ENCODE measurements at regions not wholly inside any gene's neighbourhood (a gene's known extent, or its start where the extent isn't known, plus 50 kb on each side); places are given as distances from the start of the nearest gene placed in this dataset.
"Not testable (repeated sequence)": the region's sequence is repeated elsewhere in the genome, so short reads cannot be mapped to it uniquely, and the experiment has no call there.

DNA sequence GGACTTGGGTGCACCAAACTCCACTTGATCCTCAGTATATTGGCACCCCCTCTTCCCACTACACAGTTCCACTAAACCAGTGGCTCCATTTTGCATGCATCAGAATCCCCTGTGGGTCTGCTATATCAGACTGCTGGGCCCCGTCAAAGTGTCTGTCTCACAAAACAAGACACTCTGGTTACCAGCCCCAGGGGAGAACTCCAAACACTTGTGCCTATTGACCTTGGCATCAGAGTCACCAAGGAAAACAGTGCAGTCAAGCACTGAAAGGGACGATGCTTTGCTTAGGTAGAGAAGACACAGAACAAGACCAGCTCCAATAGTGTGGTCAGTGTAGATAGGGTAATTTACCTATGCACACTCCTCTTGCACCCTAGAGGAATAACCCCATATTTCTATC is 205.8 kb upstream of the RAI14 start:
- FAIRE-seq, result no peak

DNA sequence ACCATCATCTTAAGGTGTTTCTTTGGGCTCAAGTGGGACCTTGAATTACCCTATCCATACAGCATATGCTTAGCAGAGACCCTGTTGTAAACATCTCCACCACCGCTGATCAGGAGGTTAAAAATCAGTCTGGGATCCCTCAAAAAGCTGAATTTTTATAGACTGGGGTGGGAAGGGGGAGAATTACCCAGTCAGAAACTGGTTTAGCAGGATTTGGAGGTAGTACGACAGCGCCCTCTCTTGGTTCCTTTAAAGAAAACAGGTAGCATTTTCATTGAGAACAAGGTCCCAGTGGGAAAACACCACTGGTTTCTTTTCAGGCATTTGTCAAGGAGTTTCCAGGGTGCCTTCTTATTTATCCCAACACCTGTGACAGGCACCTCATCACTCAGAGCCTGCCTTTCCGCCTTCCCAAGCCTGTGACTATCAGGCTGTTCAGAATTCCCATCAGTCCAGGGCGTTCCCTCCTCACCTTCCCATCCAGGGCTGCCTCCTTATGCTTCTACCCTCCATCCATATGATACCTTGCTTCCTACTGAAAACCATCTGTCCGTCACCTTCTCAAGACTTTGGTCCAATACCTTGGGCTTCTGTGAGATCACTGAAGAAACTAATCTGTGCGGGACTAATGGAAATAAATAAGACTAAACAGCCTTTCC is 203.8 kb upstream of the RAI14 start:
- no peak for FAIRE-seq

DNA sequence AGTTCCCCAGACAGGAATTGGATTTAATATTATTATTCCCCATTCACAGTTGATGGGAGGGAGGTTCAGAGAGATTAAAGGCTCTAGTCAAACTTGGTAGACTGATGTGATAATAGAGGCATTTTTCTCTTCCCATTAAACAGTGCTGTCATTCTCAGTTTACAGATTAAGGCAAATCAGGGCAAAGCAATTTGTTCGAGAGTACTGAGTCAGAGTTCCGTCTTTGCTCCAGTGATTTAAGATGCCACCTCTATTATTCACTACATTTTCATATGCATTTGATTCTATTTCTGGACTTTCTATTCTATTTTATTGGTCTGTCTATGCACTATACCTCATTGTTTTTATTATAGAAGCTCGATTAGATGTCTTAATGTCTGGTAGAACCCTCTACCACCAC is 201.0 kb upstream of the RAI14 start:
- FAIRE-seq, result no peak

DNA sequence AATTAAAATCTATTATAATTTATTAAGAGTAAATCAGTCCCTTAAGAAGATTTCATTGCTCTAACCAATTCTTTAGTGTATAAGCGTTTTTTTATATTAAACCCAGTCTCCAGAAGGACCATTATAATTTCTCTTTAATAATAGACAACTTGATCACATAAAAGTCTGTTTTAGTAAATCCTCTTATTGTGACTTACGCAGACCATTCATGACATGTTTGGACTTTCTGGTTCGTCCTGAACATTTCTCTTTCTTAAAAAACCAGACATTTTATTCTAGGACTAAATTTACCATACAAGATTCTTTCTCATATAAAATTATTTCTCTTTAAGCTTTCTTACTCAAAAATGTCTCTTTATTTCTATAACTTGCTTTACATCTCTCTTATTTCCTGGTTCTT is 196.2 kb upstream of the RAI14 start:
- no peak for FAIRE-seq

DNA sequence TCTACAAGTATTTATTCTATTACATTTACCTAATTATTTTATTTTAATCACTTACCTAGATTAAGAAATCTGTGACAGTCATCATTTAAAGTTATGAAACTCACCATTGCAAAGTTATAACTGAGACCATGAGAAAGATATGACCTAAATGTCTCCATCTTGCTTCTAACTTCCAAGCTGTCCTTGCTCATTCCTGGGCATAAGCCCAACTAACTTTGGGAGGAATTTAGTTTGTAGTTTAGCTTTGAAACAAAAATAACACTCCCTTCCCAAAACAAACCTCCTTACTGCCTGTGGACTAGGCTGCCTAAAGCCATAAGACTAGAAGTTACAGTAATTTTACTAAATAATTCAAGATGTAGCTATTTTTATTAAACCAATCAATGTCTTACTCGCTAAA is 195.6 kb upstream of the RAI14 start:
- peak; percentile 5 for FAIRE-seq

DNA sequence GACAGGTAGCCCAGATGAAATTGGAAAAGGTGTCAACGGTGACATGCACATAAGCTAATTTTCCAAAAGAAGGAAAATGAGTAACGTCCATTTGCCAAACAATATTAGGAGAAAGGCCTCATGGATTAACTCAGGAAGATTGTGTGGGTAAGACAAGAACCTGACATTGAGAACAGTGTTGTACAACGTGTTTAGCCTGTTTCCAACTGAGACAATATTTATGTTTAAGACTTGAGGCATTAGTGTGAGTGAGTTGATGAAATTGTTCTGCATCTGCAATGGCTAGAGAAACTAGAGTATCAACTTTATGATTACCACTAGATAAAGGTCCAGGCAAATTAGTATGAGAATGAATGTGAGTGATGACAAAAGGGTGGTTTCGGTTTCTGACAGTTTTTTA is 191.3 kb upstream of the RAI14 start:
- no peak for FAIRE-seq

DNA sequence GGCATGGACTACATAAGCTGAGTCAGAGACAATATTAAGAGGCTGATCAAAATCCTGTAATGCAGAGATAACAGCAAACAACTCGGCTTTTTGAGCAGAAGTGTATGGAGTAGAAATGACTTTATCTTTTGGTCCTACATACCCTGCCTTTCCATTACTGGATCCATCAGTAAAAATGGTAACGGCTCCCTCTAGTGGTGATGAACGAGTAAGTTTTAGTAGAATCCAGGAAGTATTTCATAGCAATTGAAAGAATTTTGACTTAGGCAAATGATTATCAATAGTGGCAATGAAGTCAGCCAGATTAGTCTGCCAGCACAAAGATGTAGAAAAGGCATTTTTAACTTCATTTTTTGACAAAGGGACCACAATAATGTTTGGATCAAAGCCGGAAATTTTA is 190.8 kb upstream of the RAI14 start:
- FAIRE-seq, result not testable (repeated sequence)

DNA sequence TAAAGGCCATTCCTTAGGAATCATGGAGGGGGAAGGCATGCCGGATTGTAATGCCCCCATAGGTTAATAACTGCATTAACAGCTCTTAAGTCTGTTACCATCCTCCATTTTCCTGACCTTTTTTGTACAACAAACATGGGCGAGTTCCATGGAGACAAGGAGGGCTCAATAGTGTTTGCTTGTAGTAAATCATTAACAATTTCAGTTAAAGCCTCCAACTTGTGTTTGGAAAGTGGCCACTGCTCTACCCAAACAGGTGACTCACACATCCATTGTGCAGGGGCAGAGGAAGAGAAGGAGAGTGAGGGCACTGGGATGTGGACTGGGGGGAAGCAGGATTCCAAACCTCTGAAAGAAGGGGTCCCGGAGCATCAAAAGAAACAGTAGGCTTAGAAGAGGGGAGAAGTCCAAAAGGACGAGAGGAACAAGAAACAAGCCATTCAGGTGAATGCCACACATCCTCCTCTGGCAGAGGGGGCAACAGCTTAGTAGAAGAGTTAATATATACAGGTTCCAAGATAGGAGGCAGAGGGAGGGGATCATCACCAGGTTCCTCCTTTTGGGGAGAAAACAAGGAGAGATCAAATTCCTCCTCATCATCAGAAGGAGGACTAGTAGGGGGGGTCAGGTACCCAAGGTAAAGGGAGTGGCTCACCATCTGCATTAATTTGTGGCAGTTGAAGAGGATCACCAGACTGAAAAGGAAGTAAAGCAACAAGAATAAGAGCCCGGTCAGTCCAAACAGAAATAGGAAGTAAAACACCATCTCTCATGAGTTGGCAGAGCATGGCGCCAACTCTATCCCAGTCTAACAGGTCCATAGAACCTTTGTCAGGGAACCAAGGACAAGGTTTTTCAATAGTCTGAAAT is 189.4 kb upstream of the RAI14 start:
- FAIRE-seq, result peak; percentile 95

DNA sequence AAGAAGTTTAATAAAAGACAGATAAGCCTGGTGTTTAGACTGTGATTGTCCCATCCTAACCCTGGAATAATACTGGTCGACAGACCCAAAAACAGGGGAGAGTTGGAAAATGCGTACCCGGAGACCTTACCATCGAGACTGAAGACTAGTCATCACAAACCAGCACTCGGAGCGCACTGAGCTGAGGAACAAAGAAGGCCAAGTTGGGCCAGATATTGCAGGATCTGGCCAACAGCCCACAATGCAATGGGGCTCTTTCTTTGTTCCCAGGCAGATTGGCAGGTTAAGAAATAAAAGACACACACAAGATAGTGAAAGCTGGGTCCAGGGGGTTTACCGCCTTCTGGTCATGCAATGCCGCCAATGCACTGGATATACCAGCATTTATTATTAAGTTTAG is 188.7 kb upstream of the RAI14 start:
- no peak for FAIRE-seq

DNA sequence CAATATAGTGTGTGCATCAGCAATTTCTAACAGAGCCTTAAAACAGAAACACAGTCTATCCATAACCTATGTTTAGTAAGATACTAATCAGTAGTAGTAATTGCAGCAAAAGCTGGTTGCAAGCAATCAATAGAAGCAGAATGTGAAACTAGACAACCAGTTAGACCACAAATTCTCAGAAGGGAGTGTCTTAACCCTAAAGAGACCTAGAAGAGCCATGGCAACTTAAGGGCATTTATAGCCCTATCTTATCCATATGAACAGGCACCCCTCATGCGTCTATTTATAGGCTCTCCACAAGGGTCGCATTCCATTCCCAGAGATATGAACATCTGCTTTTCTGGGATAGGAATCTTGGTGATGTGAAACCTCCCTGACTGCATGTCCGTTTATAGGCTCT is 188.1 kb upstream of the RAI14 start:
- FAIRE-seq, result not testable (repeated sequence)

DNA sequence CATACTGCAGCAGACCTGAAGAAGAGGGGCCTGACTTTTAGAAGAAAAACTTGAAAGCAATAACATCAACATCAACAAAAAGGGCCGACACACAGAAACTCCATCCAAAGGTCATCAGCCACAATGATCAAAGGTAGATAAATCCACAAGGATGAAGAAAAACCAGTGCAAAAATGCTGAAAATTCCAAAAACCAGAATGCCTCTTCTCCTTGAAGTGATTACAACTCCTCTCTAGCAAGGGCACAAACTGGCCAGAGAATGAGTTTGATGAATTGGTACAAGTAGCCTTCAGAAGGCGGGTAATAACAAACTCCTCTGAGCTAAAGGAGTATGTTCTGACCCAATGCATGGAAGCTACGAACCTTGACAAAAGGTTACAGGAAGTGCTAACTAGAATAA is 186.2 kb upstream of the RAI14 start:
- FAIRE-seq, result no peak

DNA sequence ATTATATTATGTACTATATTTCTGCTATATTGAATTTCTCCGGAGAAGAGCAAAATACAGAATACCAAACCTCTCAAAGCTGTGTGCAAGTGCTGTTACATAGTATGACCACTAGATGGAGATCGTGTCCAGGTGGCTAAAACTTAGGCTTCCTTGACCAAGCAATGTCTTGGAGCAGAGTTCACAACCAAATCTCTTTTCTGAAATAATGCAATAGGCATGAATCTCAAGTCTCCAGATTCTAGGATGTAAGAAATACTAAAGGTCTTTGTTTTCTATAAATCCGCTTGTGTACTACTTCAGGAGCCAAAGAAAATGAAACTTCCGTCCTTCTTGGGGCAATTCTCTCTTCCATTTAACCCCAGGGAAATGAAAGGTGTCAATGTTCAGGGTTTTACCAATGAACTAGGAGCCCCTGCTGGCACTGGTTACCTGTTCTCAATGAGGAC is 181.5 kb upstream of the RAI14 start:
- peak; percentile 77 for FAIRE-seq

DNA sequence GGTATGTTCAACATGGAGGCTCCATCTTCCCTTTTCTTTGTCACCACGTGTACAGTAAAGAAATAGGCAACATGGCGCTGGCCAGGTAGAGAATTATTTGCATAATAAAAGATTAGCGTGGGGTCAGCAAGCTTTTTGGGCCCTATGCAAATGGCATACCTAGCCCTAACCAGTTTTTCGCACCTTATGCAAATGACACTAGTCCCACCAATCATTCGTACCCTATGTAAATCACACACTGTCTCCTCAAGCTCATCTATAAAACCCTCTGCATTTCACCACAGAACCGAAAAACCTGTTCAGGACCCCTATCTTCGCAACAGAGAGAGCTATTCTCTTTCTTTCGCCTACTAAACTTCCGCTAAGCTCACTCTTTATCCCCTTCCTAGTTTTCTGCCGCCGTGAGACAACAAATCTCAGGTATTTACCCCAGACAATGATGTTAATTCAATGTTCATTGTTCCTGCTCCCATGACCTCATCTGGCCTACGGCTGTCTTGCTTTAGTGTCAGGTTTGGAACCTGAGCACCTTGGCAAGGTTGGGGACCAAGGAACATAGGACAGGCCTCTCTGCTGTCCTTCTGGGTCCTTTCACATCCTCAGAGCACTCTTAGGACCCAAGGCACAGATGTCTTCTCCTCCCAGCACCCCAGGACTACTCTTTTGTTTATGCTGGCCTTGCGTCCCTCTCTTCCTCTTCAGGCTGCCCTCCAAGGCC is 180.7 kb upstream of the RAI14 start:
- FAIRE-seq, result no peak

DNA sequence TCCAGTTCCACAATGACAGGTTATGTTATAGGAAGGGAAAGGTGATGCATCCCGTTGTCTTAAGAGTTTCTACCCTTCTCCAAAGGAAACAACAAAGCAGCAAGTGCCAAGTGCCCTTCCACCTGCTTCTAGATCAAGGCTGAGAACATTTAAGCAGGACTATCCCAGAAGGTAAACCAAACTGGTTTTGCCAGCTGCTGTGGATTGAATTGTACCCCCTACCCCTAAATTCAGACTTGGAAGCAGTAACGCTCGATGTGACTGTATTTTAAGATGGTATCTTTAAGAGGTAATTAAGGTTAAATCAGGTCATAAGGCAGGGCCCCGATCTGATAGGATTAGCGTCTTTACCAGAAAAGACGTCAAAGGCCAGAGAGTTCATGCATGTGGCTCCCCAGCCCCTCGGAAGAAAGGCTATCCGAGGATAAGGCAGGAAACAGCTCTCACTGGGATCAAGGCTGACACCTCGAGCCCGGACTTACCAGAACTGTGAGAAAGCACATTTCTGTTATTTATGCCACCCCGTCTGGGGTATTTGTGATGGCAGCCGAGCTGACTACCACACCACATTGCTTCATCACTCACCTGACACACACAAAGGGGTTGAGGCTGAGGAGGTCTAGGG is 179.1 kb upstream of the RAI14 start:
- no peak for FAIRE-seq

DNA sequence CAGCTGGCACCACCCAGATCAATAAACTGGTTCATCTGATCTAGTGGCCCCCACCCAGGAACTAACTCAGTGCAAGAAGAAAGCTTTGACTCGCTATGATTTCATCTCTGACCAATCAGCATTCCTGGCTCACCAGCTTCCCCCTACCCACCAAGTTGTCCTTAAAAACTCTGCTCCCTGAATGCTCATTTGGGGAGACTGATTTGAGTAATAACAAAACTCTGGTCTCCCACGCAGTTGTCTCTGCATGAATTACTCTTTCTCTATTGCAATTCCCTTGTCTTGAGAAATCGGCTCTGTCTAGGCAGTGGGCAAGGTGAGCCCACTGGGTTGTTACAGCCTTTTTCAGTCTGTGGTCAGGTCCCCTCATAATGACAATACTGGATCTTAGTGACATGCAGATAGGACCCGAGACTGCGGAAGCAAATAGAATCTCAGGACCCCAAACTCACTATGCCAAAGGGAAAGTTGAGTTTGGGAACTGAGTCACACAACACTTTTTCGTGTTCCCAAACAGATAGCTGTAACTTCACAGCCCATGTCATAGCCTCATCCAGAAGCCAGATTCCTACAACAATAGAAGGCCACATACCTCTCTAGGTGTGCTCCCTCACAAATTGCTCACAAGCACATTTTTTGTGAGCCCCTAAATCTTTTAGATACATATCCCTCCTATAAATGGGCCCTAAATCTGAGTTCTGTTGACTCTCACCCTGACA is 175.2 kb upstream of the RAI14 start:
- FAIRE-seq, result no peak

DNA sequence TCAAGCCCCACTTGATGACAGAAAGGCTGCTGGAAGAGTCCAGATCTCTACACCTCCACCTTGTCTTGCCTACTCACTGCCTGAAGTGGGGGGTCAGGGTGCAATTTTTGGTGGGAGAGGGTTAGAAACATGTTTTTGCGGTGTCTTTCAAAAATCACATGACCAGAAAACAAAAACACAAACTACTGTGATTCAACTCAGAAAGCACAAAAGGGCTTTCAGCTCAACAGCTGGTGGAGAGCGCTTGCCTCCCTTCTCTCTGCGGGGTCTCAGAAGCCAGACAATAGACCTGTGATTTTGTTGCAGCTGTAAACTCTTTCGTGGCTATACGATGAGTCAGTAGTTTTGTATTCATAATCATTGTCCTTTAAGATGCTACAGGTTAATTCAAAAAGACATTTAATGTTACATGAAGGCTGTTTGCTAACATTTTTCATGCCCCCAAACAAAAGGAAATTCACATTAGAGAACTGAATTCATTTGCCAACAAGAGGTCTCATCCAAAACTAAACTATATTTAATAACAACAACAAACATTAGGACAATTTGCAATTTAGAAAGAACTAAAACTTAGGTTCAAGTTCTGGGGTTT is 172.6 kb upstream of the RAI14 start:
- FAIRE-seq, result no peak

DNA sequence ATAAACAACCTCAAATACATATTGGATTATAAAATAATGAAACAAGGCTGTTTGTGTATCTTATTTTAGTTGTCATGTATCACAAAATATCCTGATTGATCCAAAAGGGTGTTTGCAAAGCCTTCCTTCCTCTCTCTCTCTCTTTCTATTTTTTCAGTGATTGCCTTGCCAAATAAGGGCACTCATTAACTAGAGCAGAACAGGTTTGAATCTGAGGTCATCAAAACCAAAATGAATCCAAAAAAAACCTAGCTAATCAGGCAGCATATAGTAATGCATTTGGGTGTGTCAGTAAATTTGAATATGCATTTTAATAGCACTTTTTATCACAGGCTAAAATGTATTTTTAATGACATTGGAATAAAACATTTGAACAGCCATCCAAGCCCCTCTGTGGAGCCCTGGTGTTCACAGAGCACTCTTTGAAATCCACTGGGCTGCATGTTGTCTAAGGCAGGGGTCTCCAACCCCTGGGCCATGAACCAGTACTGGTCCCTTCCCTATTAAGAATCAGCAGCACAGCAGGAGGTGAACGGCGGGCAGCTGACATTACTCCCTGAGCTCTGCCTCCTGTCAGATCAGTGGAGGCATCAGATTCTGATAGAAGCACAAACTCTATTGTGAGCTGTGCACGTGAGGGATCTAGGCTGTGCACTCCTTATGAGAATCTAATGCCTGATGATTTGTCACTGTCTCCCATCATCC is 171.8 kb upstream of the RAI14 start:
- no peak for FAIRE-seq

DNA sequence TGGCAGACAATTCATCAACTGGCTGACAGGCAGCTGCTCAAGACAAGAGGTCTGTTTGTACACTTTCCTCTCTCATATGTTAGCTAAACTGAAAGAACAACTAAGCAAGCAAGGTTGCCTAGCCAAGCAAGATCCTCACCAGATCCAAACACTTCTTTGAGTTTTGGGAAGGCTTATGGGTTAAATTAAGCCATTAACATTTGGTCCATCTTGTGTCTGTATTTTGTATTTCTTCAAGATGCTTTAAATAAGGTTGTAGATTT is 170.4 kb upstream of the RAI14 start:
- FAIRE-seq, result no peak

DNA sequence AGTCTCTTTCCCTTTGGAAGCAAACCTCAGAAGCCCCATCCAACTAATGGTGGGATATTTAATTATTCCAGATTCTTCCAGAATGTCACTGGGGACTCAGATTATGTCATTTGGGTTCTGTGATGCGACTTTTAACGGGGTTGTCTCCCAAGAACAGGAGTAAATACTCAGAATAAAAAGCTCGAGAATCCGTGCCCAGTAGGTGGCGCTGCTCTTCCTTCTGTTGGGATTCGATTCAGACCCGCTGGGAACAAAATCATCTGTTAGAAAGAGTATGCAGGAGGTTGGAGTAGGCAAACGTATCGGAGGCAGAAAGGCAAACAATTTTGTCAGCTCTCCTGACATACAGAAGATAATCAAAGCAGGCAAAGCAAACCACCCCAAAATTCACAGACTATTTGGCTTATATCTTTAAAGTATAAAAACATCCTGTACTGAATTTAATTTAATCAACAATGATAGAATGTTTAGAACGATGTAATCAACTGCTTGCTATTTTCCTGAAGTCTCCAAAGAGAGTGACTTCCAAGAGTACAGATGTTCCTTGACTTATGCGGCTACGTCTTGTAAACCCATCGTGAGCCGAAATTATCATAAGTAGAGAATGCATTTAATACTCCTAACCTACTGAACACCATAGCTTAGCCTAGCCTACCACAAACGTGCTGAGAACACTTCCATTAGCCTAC is 169.8 kb upstream of the RAI14 start:
- FAIRE-seq, result peak; percentile 92

DNA sequence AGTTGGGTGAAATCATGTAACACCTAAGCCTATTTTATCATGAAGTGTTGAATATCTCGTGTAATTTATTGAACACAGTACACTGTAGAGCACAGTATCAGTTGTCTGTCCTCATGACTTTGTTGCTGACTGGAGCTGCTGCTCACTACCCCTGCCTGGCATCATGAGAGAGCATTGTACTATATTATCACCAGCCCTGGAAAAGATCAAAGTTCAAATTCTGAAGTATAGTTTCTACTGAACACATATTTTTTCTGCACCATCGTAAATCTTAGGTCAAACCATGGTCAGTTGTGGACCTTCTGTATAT is 169.3 kb upstream of the RAI14 start:
- FAIRE-seq, result no peak

DNA sequence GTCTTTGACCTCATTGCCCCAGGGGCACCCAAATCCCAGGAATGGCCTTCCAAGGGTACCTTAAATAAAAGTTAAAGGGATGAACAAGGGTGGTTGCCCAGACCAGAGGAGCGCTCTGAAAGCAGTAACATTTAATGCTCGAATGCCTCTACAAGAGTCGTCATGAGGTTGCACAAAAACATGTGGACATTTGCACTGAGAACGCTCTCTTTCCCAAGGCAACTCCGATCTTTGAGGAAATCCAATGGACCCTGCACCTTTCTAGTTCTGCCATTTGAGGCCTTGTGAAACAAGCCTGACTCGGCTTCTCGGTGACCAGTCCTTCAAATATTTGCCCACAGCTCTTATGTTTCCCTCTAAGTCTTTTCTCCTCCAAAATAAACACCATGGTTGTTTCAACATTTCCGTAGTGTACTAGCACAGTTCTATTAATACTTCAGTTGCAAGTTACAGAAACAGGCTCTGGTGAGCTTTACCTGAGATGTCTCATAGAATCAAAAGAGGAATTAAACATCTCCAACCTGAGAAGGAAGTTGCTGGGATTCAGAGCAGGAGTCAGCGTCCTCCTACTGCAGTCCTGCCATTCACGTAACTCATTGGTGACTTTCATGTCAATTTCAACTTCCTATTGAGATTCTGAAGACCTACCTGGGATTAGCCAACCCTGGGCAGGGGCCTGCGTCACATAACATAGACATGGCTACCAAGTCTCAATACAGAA is 168.8 kb upstream of the RAI14 start:
- FAIRE-seq, result peak; percentile 13
